Trophoblast cell (in vitro differentiated cells and primary cell): ENCODE measurements at regions not wholly inside any gene's neighbourhood (a gene's known extent, or its start where the extent isn't known, plus 50 kb on each side); places are given as distances from the start of the nearest gene placed in this dataset.

ENCODE experiments used
- DNase-seq, 2 donors: peaks; one replicate each; pipeline ENCODE4 v3.0.0-alpha.2; 2016
- H2AFZ ChIP-seq: 2 replicates; pipeline ENCODE4 v1.6.1; 2013; ENCODE audit warnings: low read length, moderate library complexity, mild to moderate bottlenecking; ENCODE audit not compliant: insufficient read depth, poor library complexity
- H2AK5ac ChIP-seq: 2 replicates; pipeline ENCODE4 v1.6.1; 2013; ENCODE audit warnings: mild to moderate bottlenecking, low read length
- H2BK120ac ChIP-seq: 2 replicates; pipeline ENCODE4 v1.6.1; 2013; ENCODE audit warnings: low read length, mild to moderate bottlenecking, moderate library complexity; ENCODE audit not compliant: insufficient read depth, poor library complexity
- H2BK12ac ChIP-seq: 2 replicates; pipeline ENCODE4 v1.6.1; 2013; ENCODE audit warnings: mild to moderate bottlenecking, low read length, moderate library complexity
- H2BK5ac ChIP-seq: 2 replicates; pipeline ENCODE4 v1.6.1; 2013; ENCODE audit warnings: low read length, low read depth, moderate library complexity, mild to moderate bottlenecking; ENCODE audit not compliant: poor library complexity
- H3K14ac ChIP-seq: 2 replicates; pipeline ENCODE4 v1.6.1; 2013; ENCODE audit warnings: mild to moderate bottlenecking, low read length
- H3K18ac ChIP-seq: 2 replicates; pipeline ENCODE4 v1.6.1; 2013; ENCODE audit warnings: mild to moderate bottlenecking, low read length
- H3K23ac ChIP-seq: 2 replicates; pipeline ENCODE4 v1.6.1; 2013; ENCODE audit warnings: low read length
- H3K27ac ChIP-seq: 2 replicates; pipeline ENCODE4 v1.5.1; 2013; ENCODE audit warnings: low read depth, mild to moderate bottlenecking, inconsistent platforms, low read length, moderate library complexity
- H3K27me3 ChIP-seq: 2 replicates; pipeline ENCODE4 v1.6.1; 2013; ENCODE audit warnings: inconsistent platforms, mild to moderate bottlenecking, low read length, moderate library complexity; ENCODE audit not compliant: insufficient read depth
- H3K36me3 ChIP-seq, 2 experiments: 1 replicate in 1 of 2; 2 replicates in 1 of 2; pipeline ENCODE4 v1.6.1; 2013; ENCODE audit warnings: low read length in 2 of 2, mild to moderate bottlenecking in 2 of 2, moderate library complexity in 1 of 2; ENCODE audit not compliant: insufficient read depth in 2 of 2, control insufficient read depth in 1 of 2
- H3K4ac ChIP-seq: 2 replicates; pipeline ENCODE4 v1.6.1; 2013; ENCODE audit warnings: low read depth, mild to moderate bottlenecking, low read length, moderate library complexity
- H3K4me1 ChIP-seq, 2 experiments: 1 replicate in 1 of 2; 2 replicates in 1 of 2; pipeline ENCODE4 v1.6.1; 2013; ENCODE audit warnings: low read length in 2 of 2, mild to moderate bottlenecking in 2 of 2, moderate library complexity in 1 of 2; ENCODE audit not compliant: insufficient read depth in 2 of 2, control insufficient read depth in 1 of 2
- H3K4me2 ChIP-seq: 2 replicates; pipeline ENCODE4 v1.6.1; 2013; ENCODE audit warnings: inconsistent platforms, mild to moderate bottlenecking, low read length, moderate library complexity
- H3K4me3 ChIP-seq: 2 replicates; pipeline ENCODE4 v1.5.1; 2013; ENCODE audit warnings: mild to moderate bottlenecking, low read depth, low read length, inconsistent platforms
- H3K79me1 ChIP-seq: one replicate; pipeline ENCODE4 v1.6.1; 2013; ENCODE audit warnings: low read length
- H3K79me2 ChIP-seq: 2 replicates; pipeline ENCODE4 v1.6.1; 2013; ENCODE audit warnings: low read length, mild to moderate bottlenecking; ENCODE audit not compliant: control insufficient read depth, insufficient read depth, poor library complexity
- H3K9ac ChIP-seq: 2 replicates; pipeline ENCODE4 v1.6.1; 2013; ENCODE audit warnings: mild to moderate bottlenecking, low read length
- H3K9me3 ChIP-seq: 2 replicates; pipeline ENCODE4 v1.6.1; 2013; ENCODE audit warnings: low read depth, mild to moderate bottlenecking, control low read depth, inconsistent platforms, low read length; ENCODE audit not compliant: insufficient read depth
- H4K12ac ChIP-seq: 2 replicates; pipeline ENCODE4 v1.6.1; 2013; ENCODE audit warnings: low read depth, mild to moderate bottlenecking, low read length, moderate library complexity
- H4K8ac ChIP-seq: 2 replicates; pipeline ENCODE4 v1.6.1; 2013; ENCODE audit warnings: low read depth, mild to moderate bottlenecking, low read length, moderate library complexity
- H4K91ac ChIP-seq: one replicate; pipeline ENCODE4 v1.6.1; 2013; ENCODE audit warnings: low read depth, mild to moderate bottlenecking, low read length, moderate library complexity
- WGBS: extraction: QIAGEN DNeasy Blood & Tissue Kit; methylation state at CpG from one replicate; pipeline ENCODE4 v1.1.7; 2013; ENCODE audit warnings: missing lambda C conversion rate; ENCODE audit not compliant: insufficient read length, insufficient coverage; ENCODE audit errors: extremely low coverage; 5-methylcytosine and 5-hydroxymethylcytosine counted together

GRCh38 chr4:134544303-134544770 is 342.7 kb upstream of the PABPC4L start:
- Histone ChIP-seq H3K27ac (peak overlapping the region; percentile 47), H3K23ac (no peak overlapping the region)
- no CpG with 5 or more reads among the region's 2 CpGs for WGBS

GRCh38 chr4:134540588-134540987 is 339.0 kb upstream of the PABPC4L start:
- Histone ChIP-seq H2BK120ac (no peak overlapping the region), H2BK12ac (no peak overlapping the region), H3K23ac (no peak overlapping the region), H3K14ac (no peak overlapping the region), H3K4ac (no peak overlapping the region), H2AFZ (no peak overlapping the region), H3K4me3 (no peak overlapping the region), H3K4me2 (no peak overlapping the region), H2AK5ac (no peak overlapping the region), H3K9me3 (no peaks in the 10 kb centered on the region), H3K9ac (no peak overlapping the region), H4K91ac (no peak overlapping the region), H3K18ac (no peak overlapping the region), H4K8ac (no peak overlapping the region), H3K27me3 (no peaks in the 10 kb centered on the region), H3K79me2 (no peaks in the 10 kb centered on the region), H2BK5ac (no peak overlapping the region), H3K4me1 (no peaks in the 10 kb centered on the region), H4K12ac (no peak overlapping the region), H3K27ac (no peak overlapping the region), H3K36me3 (no peaks in the 10 kb centered on the region), H3K79me1 (peaks cover 6% of the 10 kb centered on the region)
- WGBS: no CpG with 5 or more reads among the region's 2 CpGs
- DNase-seq: no peak

More at GRCh38 chr4:134544303-134544770, 342.7 kb upstream of the PABPC4L start:
- Histone ChIP-seq H4K12ac (no peak overlapping the region), H3K18ac (no peak overlapping the region), H4K8ac (no peak overlapping the region), H3K4me1 (no peaks in the 10 kb centered on the region), H2AK5ac (no peak overlapping the region), H3K9me3 (peaks cover 6% of the 10 kb centered on the region), H2AFZ (no peak overlapping the region), H3K4me2 (no peak overlapping the region), H3K27me3 (no peaks in the 10 kb centered on the region), H2BK120ac (no peak overlapping the region), H2BK12ac (no peak overlapping the region), H3K4ac (no peak overlapping the region), H4K91ac (no peak overlapping the region), H3K36me3 (peaks cover 4% of the 10 kb centered on the region in 2 experiments), H3K14ac (no peak overlapping the region), H2BK5ac (no peak overlapping the region), H3K79me2 (no peaks in the 10 kb centered on the region), H3K4me3 (no peak overlapping the region), H3K79me1 (peaks cover 4% of the 10 kb centered on the region), H3K9ac (no peak overlapping the region)
- no peak for DNase-seq

- Histone ChIP-seq H2BK12ac (no peak overlapping the region), H2BK120ac (no peak overlapping the region), H4K12ac (no peak overlapping the region), H3K4ac (no peak overlapping the region), H2AK5ac (no peak overlapping the region), H3K4me2 (no peak overlapping the region), H3K27ac (peak overlapping the region; percentile 53), H3K4me3 (no peak overlapping the region), H3K79me1 (peaks cover 6% of the 10 kb centered on the region), H2BK5ac (no peak overlapping the region), H2AFZ (no peak overlapping the region), H3K9me3 (no peaks in the 10 kb centered on the region), H3K23ac (no peak overlapping the region), H3K79me2 (no peaks in the 10 kb centered on the region), H3K18ac (no peak overlapping the region), H3K27me3 (no peaks in the 10 kb centered on the region), H3K4me1 (no peaks in the 10 kb centered on the region), H4K91ac (no peak overlapping the region), H4K8ac (no peak overlapping the region), H3K14ac (no peak overlapping the region), H3K9ac (no peak overlapping the region), H3K36me3 (no peaks in the 10 kb centered on the region)
- WGBS: no CpG with 5 or more reads among the region's 1 CpG
- DNase-seq: no peak
Observed at GRCh38 chr4:134539729-134540231, 338.2 kb upstream of the PABPC4L start.

GRCh38 chr4:134537701-134538100 is 336.1 kb upstream of the PABPC4L start:
- H3K27me3 ChIP-seq: no peaks in the 10 kb centered on the region
- H2BK120ac ChIP-seq: peak overlapping the region; percentile 81
- H3K9ac ChIP-seq: no peak overlapping the region
- DNase-seq: no peak
- H2BK5ac ChIP-seq: peak overlapping the region; percentile 19
- H3K4me2 ChIP-seq: no peak overlapping the region
- no peak overlapping the region for H3K27ac ChIP-seq
- H3K4ac ChIP-seq: no peak overlapping the region
- H3K36me3 ChIP-seq: no peaks in the 10 kb centered on the region
- no peak overlapping the region for H3K14ac ChIP-seq
- no peaks in the 10 kb centered on the region for H3K9me3 ChIP-seq
- no peak overlapping the region for H4K8ac ChIP-seq
- H4K91ac ChIP-seq: peak overlapping the region; percentile 70
- H2AFZ ChIP-seq: no peak overlapping the region
- H2AK5ac ChIP-seq: no peak overlapping the region
- peak overlapping the region; percentile 77 for H2BK12ac ChIP-seq
- no peaks in the 10 kb centered on the region for H3K79me2 ChIP-seq
- H4K12ac ChIP-seq: no peak overlapping the region
- no peak overlapping the region for H3K18ac ChIP-seq
- no peak overlapping the region for H3K23ac ChIP-seq
- no peaks in the 10 kb centered on the region for H3K4me1 ChIP-seq
- H3K4me3 ChIP-seq: no peak overlapping the region
- H3K79me1 ChIP-seq: peaks cover 7% of the 10 kb centered on the region
